Upper lobe of left lung (tissue), 6 donors: ENCODE measurements at regions not wholly inside any gene's neighbourhood (a gene's known extent, or its start where the extent isn't known, plus 50 kb on each side); places are given as distances from the start of the nearest gene placed in this dataset.
"Not testable (repeated sequence)": the region's sequence is repeated elsewhere in the genome, so short reads cannot be mapped to it uniquely, and the experiment has no call there.

Source experiments
- ATAC-seq, 2 donors: fragments of 200-7000 bp; cut with Tn5 transposase; one replicate each; pipeline ENCODE4 v1.9.1; 2022; ENCODE audit warnings: mild to moderate bottlenecking in 2 of 2, moderate library complexity in 2 of 2; ENCODE audit not compliant: low FRiP score in 2 of 2
- DNase-seq, 2 donors: peaks; one replicate each; pipeline ENCODE4 v3.0.0-alpha.2; 2019 to 2020
- H3K27ac ChIP-seq, 4 donors: fragments of 200-600 bp; sonication (generic); one replicate each; pipeline ENCODE4 v1.5.1; 2016 to 2019
- H3K27me3 ChIP-seq, 4 donors: fragments of 200-600 bp; sonication (generic); one replicate each; pipeline ENCODE4 v1.5.1; 2017 to 2019
- H3K36me3 ChIP-seq, 4 donors: fragments of 200-600 bp; sonication (generic); one replicate each; pipeline ENCODE4 v1.5.1; 2016 to 2019
- H3K4me1 ChIP-seq, 4 donors: fragments of 200-600 bp; sonication (generic); one replicate each; pipeline ENCODE4 v1.5.1; 2018 to 2019
- H3K4me3 ChIP-seq, 4 donors: fragments of 200-600 bp; sonication (generic); one replicate each; pipeline ENCODE4 v1.5.1; 2017 to 2019; ENCODE audit warnings: mild to moderate bottlenecking in 2 of 4, moderate library complexity in 1 of 4
- H3K9me3 ChIP-seq, 4 donors: fragments of 200-600 bp; sonication (generic); one replicate each; pipeline ENCODE4 v1.5.1; 2018 to 2019
- CTCF ChIP-seq, 6 experiments: fragments of 450-650 bp in 4 of 6; fragments of 200-600 bp in 2 of 6; sonication (generic) in 2 of 6; IDR thresholded peaks; one replicate each; pipeline ENCODE4 v1.5.1; 2016 to 2019; ENCODE audit warnings: antibody characterized with exemption in 6 of 6
- EP300 ChIP-seq, 4 donors: sonication (generic); formaldehyde crosslinking; IDR thresholded peaks; one replicate each; pipeline ENCODE4 v1.5.1; 2017; ENCODE audit warnings: antibody characterized with exemption in 4 of 4, control low read depth in 2 of 4
- POLR2A ChIP-seq, 4 donors: fragments of 450-650 bp; IDR thresholded peaks; one replicate each; pipeline ENCODE4 v1.5.1; 2016 to 2017; ENCODE audit warnings: antibody characterized with exemption in 4 of 4, mild to moderate bottlenecking in 2 of 4
- POLR2AphosphoS5 ChIP-seq, 2 donors: sonication (generic); formaldehyde crosslinking; IDR thresholded peaks; one replicate each; pipeline ENCODE4 v1.5.1; 2017; ENCODE audit warnings: antibody characterized with exemption in 2 of 2
- WGBS, 2 donors: methylation state at CpG; one replicate each; pipeline ENCODE4 v1.1.5; 2017 to 2018; 5-methylcytosine and 5-hydroxymethylcytosine counted together
- donor health status: DM: no; HTN: no; CAD: no; lungs with moderate emphysema.
- donor health status: DM: no; HTN: yes; CAD: no; lungs with severe emphysema.

DNA sequence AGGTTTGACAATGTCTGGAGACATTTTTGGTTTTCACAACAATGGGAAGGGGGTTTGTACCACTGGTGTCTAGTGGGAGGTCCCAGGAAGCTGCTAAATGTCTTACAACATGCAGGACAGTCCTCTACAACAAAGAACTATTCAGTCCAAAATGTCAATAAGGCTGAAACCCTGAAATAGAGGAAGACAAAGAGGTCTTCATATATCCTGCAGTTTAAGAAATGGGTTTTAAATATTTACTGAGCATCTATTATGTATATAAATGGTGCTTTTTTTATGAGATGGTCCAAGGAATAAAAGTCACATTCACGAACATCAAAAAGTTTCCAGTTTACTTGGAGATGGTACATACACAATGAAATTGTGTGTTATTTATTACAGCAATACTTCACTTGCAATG, 107.3 kb downstream of the AKAP11 start:
- H3K9me3 ChIP-seq = no peaks in the 10 kb centered on the region
- ATAC-seq (no peak), DNase-seq (no peak)
- no peak overlapping the region for H3K4me3 ChIP-seq
- no peak overlapping the region for H3K27ac ChIP-seq
- H3K4me1 ChIP-seq = no peaks in the 10 kb centered on the region
- TF ChIP-seq POLR2AphosphoS5 (IDR thresholded peaks at IDR 0.05) (no peak), CTCF (IDR thresholded peaks at IDR 0.05) (no peak), EP300 (IDR thresholded peaks at IDR 0.05) (no peak), POLR2A (IDR thresholded peaks at IDR 0.05) (no peak)
- H3K27me3 ChIP-seq = no peaks in the 10 kb centered on the region
- no peaks in the 10 kb centered on the region for H3K36me3 ChIP-seq
- 92 to 100% methylated on average over 1 of the region's 1 CpG for WGBS, 2 donors

DNA sequence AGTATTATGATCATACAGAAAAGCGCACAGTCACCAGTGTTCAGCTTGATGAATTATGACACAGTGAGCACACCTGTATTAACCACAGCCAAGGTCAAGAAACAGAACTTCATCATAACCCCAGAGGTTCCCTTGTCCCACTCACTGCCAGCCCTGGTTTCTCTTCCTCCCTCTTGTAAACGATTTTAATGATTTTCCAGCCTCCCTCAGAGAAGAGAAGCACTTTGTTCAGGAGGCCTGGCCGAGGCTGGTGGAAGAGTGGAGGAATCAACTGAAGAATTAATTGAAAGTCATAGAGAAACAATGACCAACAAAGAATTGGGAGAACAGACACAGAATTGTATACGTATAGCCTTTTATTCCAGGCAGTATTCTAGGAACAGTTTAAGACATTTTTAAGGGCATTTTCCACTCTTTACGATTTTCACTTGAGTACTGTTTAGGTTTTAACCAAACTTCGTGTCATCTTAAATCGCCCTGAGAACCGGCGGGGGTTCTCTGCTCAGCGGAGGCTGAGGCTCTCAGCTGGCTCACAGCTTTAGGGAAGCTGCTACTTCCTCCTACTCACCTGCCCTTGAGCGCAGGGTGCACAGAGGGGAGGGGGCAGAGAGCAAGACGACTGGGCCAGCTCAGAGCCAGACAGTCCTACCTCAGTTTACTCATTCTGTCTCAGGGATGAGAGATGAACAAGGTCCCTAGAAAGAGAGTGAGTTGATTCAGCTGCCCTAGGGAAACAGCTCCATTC, 108.6 kb downstream of the AKAP11 start:
- no peak for TF ChIP-seq POLR2AphosphoS5 (IDR thresholded peaks at IDR 0.05)
- TF ChIP-seq EP300 (IDR thresholded peaks at IDR 0.05) = no peak
- TF ChIP-seq POLR2A (IDR thresholded peaks at IDR 0.05) = no peak
- TF ChIP-seq CTCF (IDR thresholded peaks at IDR 0.05) = no peak
- DNase-seq (no peak), ATAC-seq (no peak)
- Histone ChIP-seq H3K36me3 (no peaks in the 10 kb centered on the region), H3K4me3 (no peak overlapping the region), H3K27ac (no peak overlapping the region), H3K4me1 (no peaks in the 10 kb centered on the region), H3K27me3 (no peaks in the 10 kb centered on the region), H3K9me3 (no peaks in the 10 kb centered on the region)
- 75 to 76% methylated on average over 12 of the region's 12 CpGs for WGBS, 2 donors

GRCh38 chr13:42381165-42381425, 109.1 kb downstream of the AKAP11 start:
- H3K27me3 ChIP-seq = no peaks in the 10 kb centered on the region
- no peaks in the 10 kb centered on the region for H3K36me3 ChIP-seq
- no peak for TF ChIP-seq CTCF (IDR thresholded peaks at IDR 0.05)
- no peak for TF ChIP-seq POLR2AphosphoS5 (IDR thresholded peaks at IDR 0.05)
- TF ChIP-seq EP300 (IDR thresholded peaks at IDR 0.05) = no peak
- TF ChIP-seq POLR2A (IDR thresholded peaks at IDR 0.05) = no peak
- ATAC-seq (no peak), DNase-seq (peak in 1 of 2 donors; percentile 41)
- H3K9me3 ChIP-seq = no peaks in the 10 kb centered on the region
- 97 to 100% methylated on average over 1 to 4 of the region's 4 CpGs for WGBS, 2 donors
- no peaks in the 10 kb centered on the region for H3K4me1 ChIP-seq
- H3K27ac ChIP-seq = no peak overlapping the region
- H3K4me3 ChIP-seq = no peak overlapping the region

DNA sequence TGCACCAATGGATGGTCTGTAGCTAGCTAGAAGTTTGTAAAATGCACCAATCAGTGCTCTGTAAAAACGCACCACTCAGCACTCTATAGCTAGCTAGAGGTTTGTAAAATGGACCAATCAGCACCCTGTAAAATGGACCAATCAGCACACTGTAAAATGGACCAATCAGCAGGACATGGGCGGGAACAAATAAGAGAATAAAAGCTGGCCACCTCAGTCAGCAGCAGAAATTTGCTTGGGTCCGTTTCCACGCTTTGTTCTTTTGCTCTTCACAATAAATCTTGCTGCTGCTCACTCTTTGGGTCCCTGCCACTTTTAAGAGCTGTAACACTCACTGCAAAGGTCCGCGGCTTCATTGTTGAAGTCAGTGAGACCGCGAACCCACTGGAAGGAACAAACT, 109.5 kb downstream of the AKAP11 start:
- ATAC-seq, H3K4me3 ChIP-seq, H3K9me3 ChIP-seq, H3K36me3 ChIP-seq, H3K27ac ChIP-seq, H3K4me1 ChIP-seq, H3K27me3 ChIP-seq, DNase-seq: not testable (repeated sequence)
- 88 to 96% methylated on average over 8 of the region's 8 CpGs for WGBS, 2 donors

- ATAC-seq = no peak
- Histone ChIP-seq H3K4me3 (no peak overlapping the region), H3K27me3 (no peaks in the 10 kb centered on the region), H3K27ac (no peak overlapping the region), H3K9me3 (no peaks in the 10 kb centered on the region), H3K4me1 (no peaks in the 10 kb centered on the region), H3K36me3 (no peaks in the 10 kb centered on the region)
- no peak for TF ChIP-seq POLR2A (IDR thresholded peaks at IDR 0.05)
- no peak for TF ChIP-seq CTCF (IDR thresholded peaks at IDR 0.05)
- no peak for TF ChIP-seq POLR2AphosphoS5 (IDR thresholded peaks at IDR 0.05)
- TF ChIP-seq EP300 (IDR thresholded peaks at IDR 0.05) = no peak
- 89 to 91% methylated on average over 7 of the region's 7 CpGs for WGBS, 2 donors
- DNase-seq = no peak
Measured at GRCh38 chr13:42383025-42383424, 111.1 kb downstream of the AKAP11 start.
